Heart left ventricle (tissue), 13 donors: ENCODE measurements at regions not wholly inside any gene's neighbourhood (a gene's known extent, or its start where the extent isn't known, plus 50 kb on each side); places are given as distances from the start of the nearest gene placed in this dataset.
"Not testable (repeated sequence)": the region's sequence is repeated elsewhere in the genome, so short reads cannot be mapped to it uniquely, and the experiment has no call there.

Experiments used
- POLR2A ChIP-seq, 2 donors: fragments of 450-650 bp; IDR thresholded peaks; one replicate each; pipeline ENCODE4 v1.6.1; 2017; ENCODE audit warnings: antibody characterized with exemption in 2 of 2, mild to moderate bottlenecking in 2 of 2, moderate library complexity in 2 of 2
- TF ChIP-seq, protein P1 (sequence below), 12 donors: fragments of 200-600 bp; sonication (generic) in 4 of 12; IDR thresholded peaks; one replicate each; pipeline versions ENCODE4 v1.5.0 to v1.8.0; 2018 to 2022; ENCODE audit warnings: antibody characterized with exemption in 12 of 12, mild to moderate bottlenecking in 5 of 12
- donor health status: ischemic (EF 13 %, LVEDD 7.1; RV severe dilation, severe dysfunction).
- donor health status: DM: no; HTN: yes; CAD: no.
- donor health status: DM: no; HTN: no; CAD: no.
- donor health status: ischemic (EF 25% LVEDD 6.9; RV normal size, moderate dysfunction).
- donor health status: ischemic (EF 25% LVEDD 5.7; RV mildly dilated, moderate dysfunction).
- donor health status: ischemic (EF 35%, LVEDD 5.7; RV mildly dilated, moderate dysfunction).
- donor health status: nonischemic (EF 11% LVEDD 7.7; RV severe dilation, severe dysfunction).
- donor health status: DM: yes; HTN: yes; CAD: no.
- donor health status: PGD.
- donor health status: ischemic (EF 29% LVEDD 5.4; RV normal size, mild dysfunction).
- donor health status: nonischemic (EF 23%, LVEDD 6.1; RV moderate dilation, normal function).

DNA sequence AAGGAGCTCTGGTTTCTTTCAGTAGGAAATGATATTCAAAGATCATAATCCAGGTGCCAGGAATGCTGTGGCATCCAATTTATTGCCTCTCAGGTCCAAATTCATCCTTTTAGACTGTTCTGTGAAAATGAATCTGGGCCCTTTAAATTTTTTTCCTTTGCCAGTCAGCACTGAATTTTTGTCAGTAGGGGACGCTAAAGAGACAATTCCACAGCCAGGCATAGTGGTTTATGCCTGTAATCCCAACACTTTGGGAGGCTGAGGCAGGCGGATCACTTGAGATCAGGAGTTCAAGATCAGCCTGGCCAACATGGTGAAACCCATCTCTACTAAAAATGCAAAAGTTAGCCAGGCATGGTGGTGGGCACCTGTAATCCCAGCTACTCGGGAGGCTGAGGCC, 60.9 kb upstream of the USP9X start:
- TF ChIP-seq, protein P1, sequence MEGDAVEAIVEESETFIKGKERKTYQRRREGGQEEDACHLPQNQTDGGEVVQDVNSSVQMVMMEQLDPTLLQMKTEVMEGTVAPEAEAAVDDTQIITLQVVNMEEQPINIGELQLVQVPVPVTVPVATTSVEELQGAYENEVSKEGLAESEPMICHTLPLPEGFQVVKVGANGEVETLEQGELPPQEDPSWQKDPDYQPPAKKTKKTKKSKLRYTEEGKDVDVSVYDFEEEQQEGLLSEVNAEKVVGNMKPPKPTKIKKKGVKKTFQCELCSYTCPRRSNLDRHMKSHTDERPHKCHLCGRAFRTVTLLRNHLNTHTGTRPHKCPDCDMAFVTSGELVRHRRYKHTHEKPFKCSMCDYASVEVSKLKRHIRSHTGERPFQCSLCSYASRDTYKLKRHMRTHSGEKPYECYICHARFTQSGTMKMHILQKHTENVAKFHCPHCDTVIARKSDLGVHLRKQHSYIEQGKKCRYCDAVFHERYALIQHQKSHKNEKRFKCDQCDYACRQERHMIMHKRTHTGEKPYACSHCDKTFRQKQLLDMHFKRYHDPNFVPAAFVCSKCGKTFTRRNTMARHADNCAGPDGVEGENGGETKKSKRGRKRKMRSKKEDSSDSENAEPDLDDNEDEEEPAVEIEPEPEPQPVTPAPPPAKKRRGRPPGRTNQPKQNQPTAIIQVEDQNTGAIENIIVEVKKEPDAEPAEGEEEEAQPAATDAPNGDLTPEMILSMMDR (IDR thresholded peaks at IDR 0.05): not testable (repeated sequence)
- TF ChIP-seq POLR2A (IDR thresholded peaks at IDR 0.05): not testable (repeated sequence)
